GM23338 (cell line): ENCODE measurements at regions not wholly inside any gene's neighbourhood (a gene's known extent, or its start where the extent isn't known, plus 50 kb on each side); places are given as distances from the start of the nearest gene placed in this dataset.
A peak's percentile ranks its signal among the peaks of the same experiment; 100 is the strongest.

Experiments used
- ATAC-seq: fragments of 200-7000 bp; cut with Tn5 transposase; 3 replicates; pipeline ENCODE4 v1.9.1; 2020
- DNase-seq: peaks from one replicate; pipeline ENCODE4 v3.0.0-alpha.2; 2015; ENCODE audit warnings: low spot score
- H2AFZ ChIP-seq: fragments of 200-600 bp; sonication (generic); 2 replicates; pipeline ENCODE4 v1.8.0; 2016; ENCODE audit warnings: antibody characterized with exemption, mild to moderate bottlenecking, moderate library complexity
- H3F3A ChIP-seq: fragments of 200-600 bp; sonication (generic); replicated peaks from 2 replicates; pipeline ENCODE4 v1.8.0; 2017; ENCODE audit warnings: antibody characterized with exemption, mixed run types, low read depth
- H3K27ac ChIP-seq: fragments of 200-600 bp; sonication (generic); 2 replicates; pipeline ENCODE4 v1.6.1; 2016; ENCODE audit warnings: low read depth
- H3K27me3 ChIP-seq: fragments of 200-600 bp; sonication (generic); 2 replicates; pipeline ENCODE4 v1.8.0; 2016; ENCODE audit warnings: mild to moderate bottlenecking, mixed run types, moderate library complexity; ENCODE audit not compliant: insufficient read depth
- H3K36me3 ChIP-seq: fragments of 200-600 bp; sonication (generic); 2 replicates; pipeline ENCODE4 v1.8.0; 2016; ENCODE audit warnings: mild to moderate bottlenecking; ENCODE audit not compliant: insufficient read depth
- H3K4me1 ChIP-seq: fragments of 200-600 bp; sonication (generic); 2 replicates; pipeline ENCODE4 v1.8.0; 2016; ENCODE audit warnings: mild to moderate bottlenecking, moderate library complexity; ENCODE audit not compliant: insufficient read depth
- H3K4me2 ChIP-seq: fragments of 200-600 bp; sonication (generic); 2 replicates; pipeline ENCODE4 v1.7.1; 2017; ENCODE audit warnings: mixed run types
- H3K4me3 ChIP-seq: fragments of 200-600 bp; sonication (generic); 2 replicates; pipeline ENCODE4 v1.6.1; 2016; ENCODE audit warnings: mixed run types
- H3K79me2 ChIP-seq: fragments of 200-600 bp; sonication (generic); replicated peaks from 2 replicates; pipeline ENCODE4 v1.8.0; 2017; ENCODE audit warnings: mild to moderate bottlenecking; ENCODE audit not compliant: insufficient read depth
- H3K9me2 ChIP-seq: fragments of 200-600 bp; sonication (generic); 2 replicates; pipeline ENCODE4 v1.8.0; 2017; ENCODE audit not compliant: insufficient read depth
- H4K20me1 ChIP-seq: fragments of 200-600 bp; sonication (generic); replicated peaks from 2 replicates; pipeline ENCODE4 v1.8.0; 2017; ENCODE audit warnings: mild to moderate bottlenecking; ENCODE audit not compliant: insufficient read depth
- H3K27ac Mint-ChIP-seq: 2 replicates; pipeline ENCODE4 v1.8.0; 2020; ENCODE audit warnings: inconsistent platforms, mild to moderate bottlenecking, moderate library complexity, mixed read lengths
- H3K27me3 Mint-ChIP-seq: 3 replicates; pipeline ENCODE4 v1.8.0; 2022; ENCODE audit warnings: low read depth, mild to moderate bottlenecking, moderate library complexity, mixed read lengths, inconsistent platforms; ENCODE audit not compliant: insufficient read depth, poor library complexity
- H3K36me3 Mint-ChIP-seq: 3 replicates; pipeline ENCODE4 v1.8.0; 2021; ENCODE audit warnings: low read depth, mild to moderate bottlenecking, inconsistent platforms, moderate library complexity, mixed read lengths
- H3K4me1 Mint-ChIP-seq: 3 replicates; pipeline ENCODE4 v1.8.0; 2020; ENCODE audit warnings: mild to moderate bottlenecking, inconsistent platforms, mixed read lengths
- H3K4me3 Mint-ChIP-seq: 3 replicates; pipeline ENCODE4 v1.8.0; 2021; ENCODE audit warnings: moderate library complexity, mild to moderate bottlenecking, inconsistent platforms, mixed read lengths
- H3K9me3 Mint-ChIP-seq: 3 replicates; pipeline ENCODE4 v1.8.0; 2020; ENCODE audit warnings: moderate library complexity, mild to moderate bottlenecking, inconsistent platforms, mixed read lengths
- CREB1 ChIP-seq: fragments of 250-450 bp; sonication (Bioruptor Pico); IDR thresholded peaks from 2 replicates; pipeline ENCODE4 v1.5.0; 2020; ENCODE audit warnings: low read depth, mild to moderate bottlenecking, moderate library complexity
- EZH2 ChIP-seq: fragments of 200-600 bp; sonication (generic); IDR thresholded peaks from one replicate; pipeline ENCODE4 v1.8.0; 2017; ENCODE audit warnings: antibody characterized with exemption, mild to moderate bottlenecking, low read depth; ENCODE audit not compliant: unreplicated experiment
- EZH2phosphoT487 ChIP-seq: fragments of 200-600 bp; sonication (generic); IDR thresholded peaks from one replicate; pipeline ENCODE4 v1.8.1; 2018; ENCODE audit warnings: antibody characterized with exemption; ENCODE audit not compliant: unreplicated experiment
- JUNB ChIP-seq: IDR thresholded peaks from one replicate; pipeline ENCODE4 v1.6.1; 2016; ENCODE audit warnings: antibody characterized with exemption; ENCODE audit not compliant: unreplicated experiment
- NANOG ChIP-seq: IDR thresholded peaks from 2 replicates; pipeline ENCODE4 v1.6.1; 2016; ENCODE audit warnings: antibody characterized with exemption, borderline replicate concordance
- POLR2AphosphoS5 ChIP-seq: IDR thresholded peaks from 2 replicates; pipeline ENCODE4 v1.6.1; 2016; ENCODE audit warnings: antibody characterized with exemption, low read depth
- ZNF114 ChIP-seq: fragments of 250-450 bp; sonication (Bioruptor Pico); IDR thresholded peaks from 2 replicates; pipeline ENCODE4 v1.5.0; 2020; ENCODE audit warnings: mild to moderate bottlenecking, moderate library complexity
- ZNF331 ChIP-seq: fragments of 250-450 bp; sonication (Bioruptor Pico); IDR thresholded peaks from 2 replicates; pipeline ENCODE4 v1.5.0; 2020; ENCODE audit warnings: low read depth, mild to moderate bottlenecking, moderate library complexity
- TF ChIP-seq, protein P1 (sequence below), 2 experiments: fragments of 200-600 bp in 1 of 2; sonication (generic) in 1 of 2; conservative IDR thresholded peaks; 2 replicates each; pipeline versions ENCODE4 v1.5.1 to v1.6.1; 2016 to 2017; ENCODE audit warnings: antibody characterized with exemption in 2 of 2, low read depth in 2 of 2, mild to moderate bottlenecking in 2 of 2, moderate library complexity in 1 of 2
- TF ChIP-seq, protein P2 (sequence below): IDR thresholded peaks from one replicate; pipeline ENCODE4 v1.6.1; 2018; ENCODE audit warnings: antibody characterized with exemption; ENCODE audit not compliant: unreplicated experiment
- TF ChIP-seq, protein P3 (sequence below): IDR thresholded peaks from 2 replicates; pipeline ENCODE4 v1.6.1; 2016; ENCODE audit warnings: antibody characterized with exemption

DNA sequence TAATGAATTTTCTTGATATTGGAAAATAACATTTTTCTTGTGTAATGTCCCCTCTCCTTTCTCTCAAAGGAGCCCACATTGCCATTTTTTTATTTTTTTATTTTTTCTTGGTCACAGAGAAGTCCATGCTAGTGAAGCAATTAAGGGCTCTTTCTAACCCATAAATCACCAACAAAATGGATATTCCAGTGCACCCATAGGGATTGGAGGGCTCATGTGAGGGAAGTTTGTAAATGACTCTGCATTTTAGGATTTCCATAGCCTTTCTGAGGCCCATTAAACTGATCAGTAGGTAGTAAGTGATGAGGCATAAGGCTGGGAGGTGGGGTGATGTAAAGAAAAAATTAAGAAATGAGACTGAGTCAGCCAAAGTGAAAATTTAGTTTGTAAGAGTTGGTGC lies 55.9 kb upstream of the JAK1 start (continued):
- TF ChIP-seq EZH2phosphoT487 (no peak), ZNF114 (CRISPR knock-in tag) (no peak)
- TF ChIP-seq, protein P1, sequence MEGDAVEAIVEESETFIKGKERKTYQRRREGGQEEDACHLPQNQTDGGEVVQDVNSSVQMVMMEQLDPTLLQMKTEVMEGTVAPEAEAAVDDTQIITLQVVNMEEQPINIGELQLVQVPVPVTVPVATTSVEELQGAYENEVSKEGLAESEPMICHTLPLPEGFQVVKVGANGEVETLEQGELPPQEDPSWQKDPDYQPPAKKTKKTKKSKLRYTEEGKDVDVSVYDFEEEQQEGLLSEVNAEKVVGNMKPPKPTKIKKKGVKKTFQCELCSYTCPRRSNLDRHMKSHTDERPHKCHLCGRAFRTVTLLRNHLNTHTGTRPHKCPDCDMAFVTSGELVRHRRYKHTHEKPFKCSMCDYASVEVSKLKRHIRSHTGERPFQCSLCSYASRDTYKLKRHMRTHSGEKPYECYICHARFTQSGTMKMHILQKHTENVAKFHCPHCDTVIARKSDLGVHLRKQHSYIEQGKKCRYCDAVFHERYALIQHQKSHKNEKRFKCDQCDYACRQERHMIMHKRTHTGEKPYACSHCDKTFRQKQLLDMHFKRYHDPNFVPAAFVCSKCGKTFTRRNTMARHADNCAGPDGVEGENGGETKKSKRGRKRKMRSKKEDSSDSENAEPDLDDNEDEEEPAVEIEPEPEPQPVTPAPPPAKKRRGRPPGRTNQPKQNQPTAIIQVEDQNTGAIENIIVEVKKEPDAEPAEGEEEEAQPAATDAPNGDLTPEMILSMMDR (conservative IDR thresholded peaks at IDR 0.05; ENCODE audit: low read depth in 2 of 2): no peak

DNA sequence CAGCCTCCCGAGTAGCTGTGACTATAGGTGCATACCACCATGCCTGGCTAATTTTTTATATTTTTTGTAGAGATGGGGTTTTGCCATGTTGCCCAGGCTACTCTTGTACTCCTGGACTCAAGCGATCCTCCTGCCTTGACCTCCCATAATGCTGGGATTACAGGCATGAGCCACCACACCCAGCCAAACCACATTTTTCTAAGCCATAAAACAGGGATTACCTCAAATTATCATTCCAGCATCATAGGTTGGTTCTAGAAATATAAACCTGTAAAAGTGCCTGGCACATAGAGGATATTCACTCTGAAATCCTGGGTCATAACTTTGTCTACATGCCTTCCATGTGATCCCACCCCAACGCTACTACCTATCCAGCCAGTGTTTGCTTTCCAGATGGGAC lies 59.4 kb upstream of the JAK1 start:
- H3K36me3 ChIP-seq: no peaks in the 10 kb centered on the region
- Mint-ChIP-seq H3K36me3 (peaks cover 8% of the 10 kb centered on the region), H3K27me3 (peaks cover 5% of the 10 kb centered on the region), H3K27ac (peak overlapping the region; percentile 73; the same call in 1 of the 2 replicates), H3K9me3 (peaks cover 6% of the 10 kb centered on the region; the same call in 2 of the 3 replicates), H3K4me1 (peaks cover 33% of the 10 kb centered on the region), H3K4me3 (no peak overlapping the region)
- H3F3A ChIP-seq: no peaks in the 10 kb centered on the region
- H3K4me3 ChIP-seq: no peak overlapping the region
- DNase-seq: no peak
- no peak overlapping the region for H3K4me2 ChIP-seq
- H4K20me1 ChIP-seq: no peaks in the 10 kb centered on the region
- no peaks in the 10 kb centered on the region for H3K79me2 ChIP-seq
- H3K27me3 ChIP-seq: no peaks in the 10 kb centered on the region
- H3K4me1 ChIP-seq: peaks cover 8% of the 10 kb centered on the region; the same call in 1 of the 2 replicates
- H2AFZ ChIP-seq: no peak overlapping the region
- H3K9me2 ChIP-seq: no peaks in the 10 kb centered on the region
- no peak for ATAC-seq
- H3K27ac ChIP-seq: peak overlapping the region; percentile 53; the same call in 1 of the 2 replicates
- TF ChIP-seq, protein P2, sequence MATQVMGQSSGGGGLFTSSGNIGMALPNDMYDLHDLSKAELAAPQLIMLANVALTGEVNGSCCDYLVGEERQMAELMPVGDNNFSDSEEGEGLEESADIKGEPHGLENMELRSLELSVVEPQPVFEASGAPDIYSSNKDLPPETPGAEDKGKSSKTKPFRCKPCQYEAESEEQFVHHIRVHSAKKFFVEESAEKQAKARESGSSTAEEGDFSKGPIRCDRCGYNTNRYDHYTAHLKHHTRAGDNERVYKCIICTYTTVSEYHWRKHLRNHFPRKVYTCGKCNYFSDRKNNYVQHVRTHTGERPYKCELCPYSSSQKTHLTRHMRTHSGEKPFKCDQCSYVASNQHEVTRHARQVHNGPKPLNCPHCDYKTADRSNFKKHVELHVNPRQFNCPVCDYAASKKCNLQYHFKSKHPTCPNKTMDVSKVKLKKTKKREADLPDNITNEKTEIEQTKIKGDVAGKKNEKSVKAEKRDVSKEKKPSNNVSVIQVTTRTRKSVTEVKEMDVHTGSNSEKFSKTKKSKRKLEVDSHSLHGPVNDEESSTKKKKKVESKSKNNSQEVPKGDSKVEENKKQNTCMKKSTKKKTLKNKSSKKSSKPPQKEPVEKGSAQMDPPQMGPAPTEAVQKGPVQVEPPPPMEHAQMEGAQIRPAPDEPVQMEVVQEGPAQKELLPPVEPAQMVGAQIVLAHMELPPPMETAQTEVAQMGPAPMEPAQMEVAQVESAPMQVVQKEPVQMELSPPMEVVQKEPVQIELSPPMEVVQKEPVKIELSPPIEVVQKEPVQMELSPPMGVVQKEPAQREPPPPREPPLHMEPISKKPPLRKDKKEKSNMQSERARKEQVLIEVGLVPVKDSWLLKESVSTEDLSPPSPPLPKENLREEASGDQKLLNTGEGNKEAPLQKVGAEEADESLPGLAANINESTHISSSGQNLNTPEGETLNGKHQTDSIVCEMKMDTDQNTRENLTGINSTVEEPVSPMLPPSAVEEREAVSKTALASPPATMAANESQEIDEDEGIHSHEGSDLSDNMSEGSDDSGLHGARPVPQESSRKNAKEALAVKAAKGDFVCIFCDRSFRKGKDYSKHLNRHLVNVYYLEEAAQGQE: no peak
- no peak for TF ChIP-seq ZNF331
- TF ChIP-seq JUNB: no peak
- TF ChIP-seq EZH2phosphoT487: no peak
- TF ChIP-seq, protein P1 (conservative IDR thresholded peaks at IDR 0.05; ENCODE audit: low read depth in 2 of 2): no peak
- no peak for TF ChIP-seq CREB1
- TF ChIP-seq, protein P3, sequence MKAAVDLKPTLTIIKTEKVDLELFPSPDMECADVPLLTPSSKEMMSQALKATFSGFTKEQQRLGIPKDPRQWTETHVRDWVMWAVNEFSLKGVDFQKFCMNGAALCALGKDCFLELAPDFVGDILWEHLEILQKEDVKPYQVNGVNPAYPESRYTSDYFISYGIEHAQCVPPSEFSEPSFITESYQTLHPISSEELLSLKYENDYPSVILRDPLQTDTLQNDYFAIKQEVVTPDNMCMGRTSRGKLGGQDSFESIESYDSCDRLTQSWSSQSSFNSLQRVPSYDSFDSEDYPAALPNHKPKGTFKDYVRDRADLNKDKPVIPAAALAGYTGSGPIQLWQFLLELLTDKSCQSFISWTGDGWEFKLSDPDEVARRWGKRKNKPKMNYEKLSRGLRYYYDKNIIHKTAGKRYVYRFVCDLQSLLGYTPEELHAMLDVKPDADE: no peak
- no peak for TF ChIP-seq POLR2AphosphoS5
- no peak for TF ChIP-seq NANOG
- TF ChIP-seq EZH2: no peak
